B cell (primary cell): ENCODE measurements at regions not wholly inside any gene's neighbourhood (a gene's known extent, or its start where the extent isn't known, plus 50 kb on each side); places are given as distances from the start of the nearest gene placed in this dataset.

Source experiments
- ATAC-seq: fragments of 200-7000 bp; cut with Tn5 transposase; one replicate; pipeline ENCODE4 v1.10.0; 2021; ENCODE audit warnings: low read depth, mild to moderate bottlenecking, moderate number of reproducible peaks, moderate library complexity
- CTCF ChIA-PET: fragments of 350-600 bp; sonication (Branson Sonifier 250); formaldehyde crosslinking; loops from one replicate; lab custom pipeline; 2021; ENCODE audit warnings: antibody characterized with exemption, inconsistent platforms; lab: Charles Lee
- POLR2A ChIA-PET: fragments of 350-600 bp; sonication (Branson Sonifier 250); formaldehyde crosslinking; loops from one replicate; lab custom pipeline; 2021; ENCODE audit warnings: antibody characterized with exemption; lab: Charles Lee
- DNase-seq: peaks from one replicate; pipeline ENCODE4 v3.0.0; 2013
- H2AFZ ChIP-seq: 2 replicates; pipeline ENCODE4 v1.6.1; 2012; ENCODE audit warnings: mild to moderate bottlenecking, low read depth, low read length; ENCODE audit not compliant: insufficient read depth, poor library complexity, severe bottlenecking
- H3K27ac ChIP-seq, 2 donors: 1 replicate in 1 of 2; 2 replicates in 1 of 2; pipeline ENCODE4 v1.5.1; 2012 to 2013; ENCODE audit warnings: low read length in 2 of 2, mild to moderate bottlenecking in 2 of 2, moderate library complexity in 1 of 2
- H3K27me3 ChIP-seq, 4 experiments: fragments of 200-600 bp in 1 of 4; sonication (generic) in 1 of 4; replicated peaks in 1 of 4; 1 replicate in 2 of 4; 2 replicates in 2 of 4; pipeline versions ENCODE4 v1.6.1 to v1.7.0; 2013 to 2016; ENCODE audit warnings: low read length in 3 of 4, mild to moderate bottlenecking in 2 of 4, mixed read lengths in 1 of 4, moderate library complexity in 1 of 4; ENCODE audit not compliant: insufficient read depth in 4 of 4, control insufficient read depth in 3 of 4; ENCODE audit errors: control extremely low read depth in 1 of 4
- H3K36me3 ChIP-seq, 2 experiments: replicated peaks in 1 of 2; 1 replicate in 1 of 2; 2 replicates in 1 of 2; pipeline versions ENCODE4 v1.6.1 to v1.7.1; 2013; ENCODE audit warnings: low read length in 1 of 2; ENCODE audit not compliant: insufficient read depth in 2 of 2, control insufficient read depth in 1 of 2; ENCODE audit errors: control extremely low read depth in 1 of 2, extremely low read depth in 1 of 2
- H3K4me1 ChIP-seq, 2 donors: fragments of 200-600 bp in 1 of 2; sonication (generic) in 1 of 2; 1 replicate in 1 of 2; 2 replicates in 1 of 2; pipeline versions ENCODE4 v1.5.1 to v1.6.1; 2013 to 2017; ENCODE audit warnings: low read length in 2 of 2; ENCODE audit not compliant: control insufficient read depth in 2 of 2, insufficient read depth in 2 of 2
- H3K4me2 ChIP-seq: replicated peaks from 2 replicates; pipeline ENCODE3; 2012; ENCODE audit warnings: mild to moderate bottlenecking, low read depth, low read length; ENCODE audit not compliant: poor library complexity, severe bottlenecking
- H3K4me3 ChIP-seq, 5 experiments: fragments of 200-600 bp in 1 of 5; sonication (generic) in 1 of 5; 1 replicate in 3 of 5; 2 replicates in 2 of 5; pipeline versions ENCODE4 v1.5.1 to v1.7.0; 2011 to 2016; ENCODE audit warnings: low read length in 4 of 5, mild to moderate bottlenecking in 4 of 5, low read depth in 2 of 5, control low read depth in 1 of 5, moderate library complexity in 1 of 5; ENCODE audit not compliant: insufficient read depth in 1 of 5; ENCODE audit errors: control extremely low read depth in 1 of 5, extremely low read depth in 1 of 5
- H3K79me2 ChIP-seq: fragments of 200-600 bp; sonication (generic); one replicate; pipeline ENCODE4 v1.6.0; 2016; ENCODE audit warnings: low read length; ENCODE audit not compliant: control insufficient read depth, insufficient read depth
- H3K9ac ChIP-seq: fragments of 200-600 bp; sonication (generic); 2 replicates; pipeline ENCODE4 v1.6.1; 2017; ENCODE audit warnings: mild to moderate bottlenecking, low read length, moderate library complexity
- H3K9me3 ChIP-seq, 3 donors: one replicate each; pipeline versions ENCODE4 v1.6.1 to v1.7.1; 2013; ENCODE audit warnings: low read length in 2 of 3; ENCODE audit not compliant: control insufficient read depth in 2 of 3, insufficient read depth in 1 of 3; ENCODE audit errors: control extremely low read depth in 1 of 3
- H4K20me1 ChIP-seq: 2 replicates; pipeline ENCODE4 v1.6.0; 2012; ENCODE audit warnings: mild to moderate bottlenecking, low read length; ENCODE audit not compliant: insufficient read depth, control insufficient read depth, poor library complexity, severe bottlenecking
- H3K27ac Mint-ChIP-seq: one replicate; pipeline ENCODE4 v1.8.0; 2021; ENCODE audit warnings: mixed read lengths
- H3K27me3 Mint-ChIP-seq: one replicate; pipeline ENCODE4 v1.8.0; 2021; ENCODE audit warnings: mixed read lengths
- H3K4me1 Mint-ChIP-seq: one replicate; pipeline ENCODE4 v1.8.0; 2021; ENCODE audit warnings: mixed read lengths
- H3K4me3 Mint-ChIP-seq: one replicate; pipeline ENCODE4 v1.8.0; 2021; ENCODE audit warnings: mixed read lengths
- H3K9me3 Mint-ChIP-seq: one replicate; pipeline ENCODE4 v1.8.0; 2022; ENCODE audit warnings: mixed read lengths; ENCODE audit not compliant: insufficient read depth
- EZH2 ChIP-seq: IDR thresholded peaks from 2 replicates; pipeline ENCODE4 v1.6.1; 2012; ENCODE audit warnings: borderline replicate concordance, low read depth, mild to moderate bottlenecking, moderate library complexity, low read length; ENCODE audit not compliant: insufficient read depth, poor library complexity, severe bottlenecking
- WGBS: methylation state at CpG from one replicate; pipeline ENCODE4 v1.1.5; 2013; ENCODE audit warnings: missing lambda C conversion rate; ENCODE audit not compliant: insufficient coverage; 5-methylcytosine and 5-hydroxymethylcytosine counted together
- intact Hi-C: fragments of 100-400 bp; cut with micrococcal nuclease; formaldehyde crosslinking; loops from one replicate; pipeline ENCODE4 v1.10.0; 2022
- TF ChIP-seq, protein P1 (sequence below): fragments of 200-600 bp; IDR thresholded peaks from one replicate; pipeline ENCODE4 v1.8.0; 2022; ENCODE audit warnings: antibody characterized with exemption, mild to moderate bottlenecking

DNA sequence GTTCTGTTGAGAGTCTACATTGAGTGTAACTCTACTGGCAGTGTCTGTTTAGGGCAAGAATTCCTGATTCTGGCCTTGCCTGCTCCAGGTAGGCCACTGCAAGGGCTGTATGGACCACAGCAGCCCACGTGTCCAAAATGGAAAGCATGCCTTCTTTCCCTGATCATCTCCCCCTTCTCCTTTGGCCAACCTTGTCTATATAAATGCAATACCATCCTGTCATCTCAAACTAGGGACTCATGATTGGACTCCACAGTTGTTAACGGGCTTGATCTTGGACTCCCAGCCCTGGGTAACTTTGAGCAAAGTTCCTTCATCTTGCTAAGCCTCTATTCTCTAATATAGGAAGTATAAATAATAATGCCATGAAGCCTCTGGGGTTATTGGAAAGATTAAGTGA lies 533.6 kb downstream of the BNC2 start:
- Histone ChIP-seq H4K20me1 (no peaks in the 10 kb centered on the region), H3K4me1 (no peaks in the 10 kb centered on the region), H3K79me2 (no peaks in the 10 kb centered on the region), H3K27ac (no peak overlapping the region), H2AFZ (no peak overlapping the region), H3K27me3 (no peaks in the 10 kb centered on the region), H3K9ac (no peak overlapping the region), H3K9me3 (peaks cover 0 to 22% (median 0%) of the 10 kb centered on the region in 3 donors), H3K4me2 (no peak overlapping the region), H3K36me3 (no peaks in the 10 kb centered on the region), H3K4me3 (no peak overlapping the region)
- H3K4me3 Mint-ChIP-seq: no peak overlapping the region
- DNase-seq: no peak
- TF ChIP-seq, protein P1, sequence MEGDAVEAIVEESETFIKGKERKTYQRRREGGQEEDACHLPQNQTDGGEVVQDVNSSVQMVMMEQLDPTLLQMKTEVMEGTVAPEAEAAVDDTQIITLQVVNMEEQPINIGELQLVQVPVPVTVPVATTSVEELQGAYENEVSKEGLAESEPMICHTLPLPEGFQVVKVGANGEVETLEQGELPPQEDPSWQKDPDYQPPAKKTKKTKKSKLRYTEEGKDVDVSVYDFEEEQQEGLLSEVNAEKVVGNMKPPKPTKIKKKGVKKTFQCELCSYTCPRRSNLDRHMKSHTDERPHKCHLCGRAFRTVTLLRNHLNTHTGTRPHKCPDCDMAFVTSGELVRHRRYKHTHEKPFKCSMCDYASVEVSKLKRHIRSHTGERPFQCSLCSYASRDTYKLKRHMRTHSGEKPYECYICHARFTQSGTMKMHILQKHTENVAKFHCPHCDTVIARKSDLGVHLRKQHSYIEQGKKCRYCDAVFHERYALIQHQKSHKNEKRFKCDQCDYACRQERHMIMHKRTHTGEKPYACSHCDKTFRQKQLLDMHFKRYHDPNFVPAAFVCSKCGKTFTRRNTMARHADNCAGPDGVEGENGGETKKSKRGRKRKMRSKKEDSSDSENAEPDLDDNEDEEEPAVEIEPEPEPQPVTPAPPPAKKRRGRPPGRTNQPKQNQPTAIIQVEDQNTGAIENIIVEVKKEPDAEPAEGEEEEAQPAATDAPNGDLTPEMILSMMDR: no peak
- no peak for TF ChIP-seq EZH2
- intact Hi-C loops: no loop called here
- ChIA-PET CTCF (no interaction called here), POLR2A (no interaction called here)
- ATAC-seq: no peak
- H3K4me1 Mint-ChIP-seq: no peaks in the 10 kb centered on the region
- 0% methylated on average over 1 of the region's 2 CpGs for WGBS
- no peak overlapping the region for H3K27ac Mint-ChIP-seq
- H3K27me3 Mint-ChIP-seq: no peaks in the 10 kb centered on the region
- peaks cover 6% of the 10 kb centered on the region for H3K9me3 Mint-ChIP-seq

DNA sequence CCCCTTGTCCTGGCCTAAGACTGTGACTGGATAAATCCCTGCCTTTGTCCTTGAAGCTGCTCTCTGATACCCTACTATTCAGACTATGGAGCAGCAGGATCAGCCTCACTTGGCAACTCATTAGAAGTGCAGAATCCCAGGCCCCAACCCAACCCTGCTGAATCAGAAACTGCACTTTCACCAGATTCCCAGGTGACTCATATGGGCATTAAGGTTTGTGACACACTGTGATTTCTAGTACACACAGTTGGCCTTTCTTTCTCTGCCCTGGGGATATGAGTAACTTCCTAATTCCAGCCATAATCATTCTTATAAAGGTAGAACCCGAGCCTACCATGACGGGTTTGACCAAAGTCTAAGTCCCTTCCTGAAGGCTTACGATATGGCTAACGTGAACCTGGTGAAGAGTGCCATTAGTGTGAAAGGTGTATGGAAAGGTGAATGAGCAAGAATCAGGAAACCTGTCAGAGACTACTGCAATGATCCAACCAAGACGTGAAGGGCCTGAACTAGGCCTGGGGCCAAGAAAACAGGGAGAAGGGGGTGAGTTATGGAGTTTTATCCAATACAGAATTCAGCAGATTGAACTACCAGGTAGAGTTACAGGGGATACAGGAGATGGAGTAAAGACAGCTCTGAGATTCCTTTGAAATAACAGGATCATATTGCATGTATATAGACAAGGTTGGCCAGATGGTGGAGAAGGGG lies 533.0 kb downstream of the BNC2 start:
- ATAC-seq (no peak), DNase-seq (no peak)
- no peak overlapping the region for H3K4me2 ChIP-seq
- no peaks in the 10 kb centered on the region for H3K27me3 ChIP-seq
- TF ChIP-seq, protein P1: no peak
- no peak for TF ChIP-seq EZH2
- H3K79me2 ChIP-seq: no peaks in the 10 kb centered on the region
- H3K9ac ChIP-seq: no peak overlapping the region
- H3K4me3 ChIP-seq: no peak overlapping the region
- Mint-ChIP-seq H3K27me3 (no peaks in the 10 kb centered on the region), H3K9me3 (peaks cover 6% of the 10 kb centered on the region), H3K4me3 (no peak overlapping the region), H3K4me1 (no peaks in the 10 kb centered on the region), H3K27ac (no peak overlapping the region)
- H3K4me1 ChIP-seq: no peaks in the 10 kb centered on the region
- no peak overlapping the region for H3K27ac ChIP-seq
- ChIA-PET POLR2A (no interaction called here), CTCF (no interaction called here)
- H4K20me1 ChIP-seq: no peaks in the 10 kb centered on the region
- intact Hi-C loops: no loop called here
- H2AFZ ChIP-seq: no peak overlapping the region
- H3K9me3 ChIP-seq: peaks cover 0 to 22% (median 0%) of the 10 kb centered on the region in 3 donors
- H3K36me3 ChIP-seq: no peaks in the 10 kb centered on the region
- WGBS: 98% methylated on average over 4 of the region's 5 CpGs
